ENCODE measurements at regions not wholly inside any gene's neighbourhood (a gene's known extent, or its start where the extent isn't known, plus 50 kb on each side); places are given as distances from the start of the nearest gene placed in this dataset.
A peak's percentile ranks its signal among the peaks of the same experiment; 100 is the strongest.

- no peak for DNase-seq (ENCODE audit: low spot score)
These were observed 151.9 kb downstream of the FAM43A start for GRCh38 chr3:194837457-194838127.

DNA sequence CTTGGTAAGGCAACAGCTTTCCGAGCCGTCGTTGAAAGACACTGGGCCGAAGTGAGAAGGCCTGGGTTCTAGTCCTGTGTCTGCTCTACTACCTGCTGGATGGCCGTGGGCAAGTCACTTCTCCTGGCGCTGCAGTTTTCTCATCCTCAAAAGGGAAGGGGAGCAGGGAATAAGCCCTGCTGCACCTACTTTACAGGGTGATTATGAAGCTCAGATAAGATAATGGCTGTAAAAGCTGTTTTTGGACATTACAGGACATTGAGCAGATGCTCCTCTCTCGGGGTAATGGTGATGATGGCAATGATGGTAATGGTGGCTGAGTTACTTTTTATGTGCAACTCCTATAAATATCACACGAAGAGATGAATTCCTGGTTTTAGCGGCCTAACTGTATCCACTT is 152.6 kb downstream of the FAM43A start:
- DNase-seq (ENCODE audit: low spot score) = no peak

DNA sequence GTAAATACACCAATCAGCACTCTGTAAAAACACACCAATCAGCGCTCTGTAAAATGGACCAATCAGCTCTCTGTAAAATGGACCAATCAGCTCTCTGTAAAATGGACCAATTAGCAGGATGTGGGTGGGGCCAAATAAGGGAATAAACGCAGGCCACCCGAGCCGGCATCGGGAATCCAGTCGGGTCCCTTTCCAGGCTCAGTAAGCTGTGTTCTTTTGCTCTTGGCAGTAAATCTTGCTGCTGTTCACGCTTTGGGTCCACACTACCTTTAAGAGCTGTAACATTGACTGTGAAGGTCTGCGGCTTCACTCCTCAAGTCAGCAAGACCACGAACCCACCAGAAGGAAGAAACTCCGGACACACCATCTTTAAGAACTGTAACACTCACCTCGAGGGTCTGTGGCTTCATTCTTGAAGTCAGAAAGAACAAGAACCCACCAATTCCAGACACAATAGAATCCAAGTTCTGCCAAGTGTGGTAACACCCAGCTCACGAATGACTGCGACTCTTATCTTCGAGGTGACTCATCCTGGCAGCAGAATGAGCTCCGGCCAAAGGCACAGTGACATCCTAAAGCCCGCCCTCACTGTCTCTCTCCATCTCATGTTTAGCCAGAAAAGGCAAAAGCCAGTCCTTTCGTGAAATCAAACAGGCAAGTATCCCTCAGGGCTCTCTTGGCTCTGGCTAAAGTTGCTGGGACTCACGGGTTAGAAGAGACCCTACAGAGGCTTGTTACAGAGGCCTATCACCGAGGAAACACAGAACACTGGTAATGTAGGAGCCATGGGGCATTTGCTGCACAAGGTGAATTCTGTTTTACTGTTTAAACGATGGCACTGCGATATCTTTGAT is 155.2 kb downstream of the FAM43A start:
- peak; percentile 71 for DNase-seq (ENCODE audit: low spot score)

DNA sequence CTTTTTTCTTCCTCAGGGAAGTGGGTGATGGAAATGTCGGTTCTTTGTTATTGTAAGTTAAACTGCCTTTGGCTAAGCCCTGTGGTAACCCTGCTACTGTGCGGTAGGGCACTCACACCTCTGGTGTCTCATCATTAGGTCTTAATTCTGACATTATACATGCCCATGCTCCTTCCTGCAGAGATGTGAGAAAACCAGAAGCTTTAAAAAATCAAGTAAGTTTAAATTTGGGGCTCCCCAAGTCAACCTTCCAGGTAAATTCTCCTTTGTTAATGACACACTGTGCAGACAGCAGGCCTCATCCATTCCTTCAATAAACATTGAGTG is 155.8 kb downstream of the FAM43A start:
- DNase-seq (ENCODE audit: low spot score) = no peak

GRCh38 chr3:194843556-194843955 is 157.9 kb downstream of the FAM43A start:
- DNase-seq (ENCODE audit: low spot score) = no peak

DNA sequence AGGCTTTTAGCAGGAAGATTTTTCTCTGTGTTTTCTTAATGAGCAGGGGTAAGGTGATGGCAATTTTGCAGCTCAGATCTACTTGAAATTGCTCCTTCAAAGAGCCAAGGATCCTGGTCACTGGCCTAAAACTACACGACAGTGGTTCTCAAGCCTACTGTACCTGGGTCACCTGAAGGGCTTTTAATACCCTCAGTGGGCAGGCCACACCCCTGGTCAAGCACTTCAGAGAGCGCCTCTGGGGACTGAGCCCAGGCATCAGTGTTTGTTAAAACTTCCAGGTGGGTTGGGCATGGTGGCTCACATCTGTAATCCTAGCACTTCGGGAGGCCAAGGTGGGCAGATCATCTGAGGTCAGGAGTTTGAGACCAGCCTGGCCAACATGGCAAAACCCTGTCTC is 158.4 kb downstream of the FAM43A start:
- no peak for DNase-seq (ENCODE audit: low spot score)

DNA sequence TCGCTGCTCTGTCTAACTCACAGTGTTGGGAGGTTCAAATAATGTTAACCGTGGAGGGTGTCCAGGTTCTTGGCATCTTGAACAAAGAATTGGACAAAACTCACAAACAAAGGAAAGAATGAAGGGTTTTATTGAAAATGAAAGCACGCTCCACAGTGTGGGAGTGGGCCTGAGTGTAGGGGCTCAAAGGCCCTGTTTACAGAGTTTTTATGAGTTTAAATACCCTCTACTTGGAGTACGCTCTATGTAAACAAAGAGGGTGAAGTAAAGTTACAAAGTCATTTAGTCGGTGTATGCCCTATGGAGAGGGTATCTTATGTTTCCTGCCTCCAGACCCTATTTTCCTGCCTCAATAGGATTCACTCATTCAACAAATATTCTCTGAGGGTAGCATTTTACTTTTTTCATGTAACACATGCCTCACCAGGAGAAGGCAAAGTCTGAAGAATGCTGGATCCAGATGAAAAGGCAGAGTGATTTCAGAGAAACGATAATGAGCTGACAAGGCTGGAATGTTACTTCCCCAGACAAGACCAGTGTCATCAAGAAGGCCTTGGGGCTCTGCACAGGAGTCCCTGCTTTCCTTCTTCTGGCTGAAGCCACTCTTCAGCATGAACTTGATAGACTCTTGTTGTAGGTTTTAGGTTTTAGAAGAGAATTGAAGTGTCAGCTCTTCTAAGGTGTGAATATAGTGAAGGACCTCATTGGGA is 163.6 kb downstream of the FAM43A start:
- DNase-seq (ENCODE audit: low spot score) = no peak

- no peak for DNase-seq (ENCODE audit: low spot score)
These were observed 165.6 kb downstream of the FAM43A start for GRCh38 chr3:194851254-194851653.

DNA sequence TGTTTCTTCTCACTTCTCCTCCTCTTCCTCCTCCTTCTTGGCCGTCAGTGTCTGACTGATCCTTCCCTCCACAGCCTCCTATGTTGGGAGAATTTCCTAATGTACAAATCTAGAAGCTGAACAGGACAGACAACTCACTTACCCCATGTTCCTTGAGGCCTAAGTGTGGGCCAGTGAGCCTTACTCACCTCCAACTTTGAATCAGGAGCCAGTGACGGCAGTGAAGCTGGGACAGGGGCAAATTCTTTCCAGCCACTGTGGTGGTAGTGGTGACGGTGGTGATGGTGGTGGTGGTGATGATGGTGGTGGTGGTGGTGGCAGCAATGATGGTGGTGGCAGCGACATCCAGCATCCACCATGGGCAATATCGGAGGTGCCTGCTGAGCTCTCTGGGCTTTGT is 166.3 kb downstream of the FAM43A start:
- DNase-seq (ENCODE audit: low spot score) = no peak

- DNase-seq (ENCODE audit: low spot score) = no peak
These were observed 166.7 kb downstream of the FAM43A start for GRCh38 chr3:194852345-194852744.

- peak; percentile 32 for DNase-seq (ENCODE audit: low spot score)
These were observed 167.3 kb downstream of the FAM43A start for GRCh38 chr3:194852831-194853508.

DNA sequence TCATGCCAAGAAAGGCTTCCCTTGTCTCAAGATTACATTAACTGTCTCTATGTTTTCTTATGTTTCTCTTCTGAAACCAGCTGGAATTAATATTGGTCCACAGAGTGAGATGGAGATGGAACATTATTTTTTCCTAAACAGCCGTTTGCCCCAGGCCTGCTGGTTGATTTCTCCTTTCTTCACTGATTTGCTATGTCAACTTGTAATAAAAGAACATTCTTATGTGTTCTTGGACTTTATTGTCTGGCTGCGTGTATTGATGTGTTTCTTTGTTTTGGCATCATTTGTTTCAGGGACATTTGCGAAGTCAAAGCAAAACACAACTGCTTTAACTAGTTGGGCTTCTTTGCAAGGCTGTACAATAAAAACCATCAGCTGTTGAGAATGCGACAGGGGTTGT is 168.5 kb downstream of the FAM43A start:
- no peak for DNase-seq (ENCODE audit: low spot score)

GRCh38 chr3:194854659-194855390 is 169.1 kb downstream of the FAM43A start:
- peak; percentile 51 for DNase-seq (ENCODE audit: low spot score)

GRCh38 chr3:194856296-194856695 is 170.6 kb downstream of the FAM43A start:
- DNase-seq (ENCODE audit: low spot score) = no peak

- DNase-seq (ENCODE audit: low spot score) = no peak
These were observed 171.9 kb downstream of the FAM43A start for GRCh38 chr3:194857469-194858113.

GRCh38 chr3:194858382-194858781 is 172.7 kb downstream of the FAM43A start:
- DNase-seq (ENCODE audit: low spot score) = no peak

- DNase-seq (ENCODE audit: low spot score) = no peak
These were observed 175.0 kb downstream of the FAM43A start for GRCh38 chr3:194860725-194861124.

- no peak for DNase-seq (ENCODE audit: low spot score)
These were observed 175.7 kb downstream of the FAM43A start for GRCh38 chr3:194861375-194861774.

DNA sequence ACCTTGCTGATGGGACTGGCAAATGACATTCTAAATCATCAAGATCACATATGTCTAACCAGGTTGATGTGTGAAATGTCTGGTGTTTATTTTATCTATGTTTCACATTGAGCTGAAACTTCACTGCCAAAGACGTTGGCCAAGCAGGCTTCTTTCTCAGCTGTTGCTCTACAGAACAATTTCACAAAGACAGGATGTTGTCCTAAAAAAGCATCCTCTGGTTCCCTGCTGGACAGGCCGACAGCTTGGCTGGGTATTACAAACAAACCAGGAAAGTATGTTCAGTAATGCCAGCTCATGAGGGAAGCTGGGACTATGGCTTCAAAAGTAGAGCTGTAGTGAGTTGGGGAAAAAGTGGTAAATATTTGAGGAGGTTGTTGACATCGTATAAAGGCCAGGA is 179.4 kb downstream of the FAM43A start:
- DNase-seq (ENCODE audit: low spot score) = no peak

DNA sequence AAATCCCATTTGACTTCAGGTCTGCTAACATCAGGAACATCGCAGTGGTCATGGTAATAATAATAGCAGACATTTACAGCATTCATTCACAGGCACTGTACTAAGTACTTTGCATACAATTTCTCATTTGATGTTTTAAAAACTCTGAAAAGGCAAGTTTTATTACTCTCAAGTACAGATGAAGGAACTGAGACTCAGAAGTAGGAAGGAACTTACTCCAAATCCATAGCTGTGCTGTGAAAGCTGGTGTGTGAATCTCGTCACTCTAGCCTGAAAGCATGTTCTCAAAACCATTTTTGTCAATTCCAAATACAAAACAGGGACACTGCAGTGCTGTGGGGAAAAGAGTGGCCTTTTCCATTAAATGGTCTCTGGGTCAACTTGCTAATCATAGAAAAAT is 179.9 kb downstream of the FAM43A start:
- DNase-seq (ENCODE audit: low spot score) = no peak

DNA sequence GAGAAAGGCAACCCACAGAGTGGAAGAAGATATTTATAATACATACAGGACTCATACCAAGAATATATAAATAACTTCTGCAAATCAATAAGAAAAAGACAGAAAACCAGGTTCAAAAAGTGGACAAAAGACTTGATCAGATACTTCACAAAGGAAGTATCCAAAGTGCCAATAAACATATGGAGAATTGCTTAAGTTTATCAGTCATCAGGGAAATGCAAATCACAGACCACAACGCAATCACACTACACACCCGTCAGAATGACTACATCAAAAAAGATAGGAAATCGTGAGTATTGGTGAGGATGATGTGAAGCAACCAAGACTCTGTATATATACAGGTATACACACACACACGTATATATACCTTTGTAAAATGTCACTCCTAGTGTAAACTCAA is 180.6 kb downstream of the FAM43A start:
- no peak for DNase-seq (ENCODE audit: low spot score)
